GM13976 (cell line): ENCODE measurements at regions not wholly inside any gene's neighbourhood (a gene's known extent, or its start where the extent isn't known, plus 50 kb on each side); places are given as distances from the start of the nearest gene placed in this dataset.

Source experiments
- DNase-seq: peaks from one replicate; pipeline ENCODE4 v3.0.0; 2012; ENCODE audit warnings: low spot score
- in situ Hi-C: fragments of 300-500 bp; cut with MboI; formaldehyde crosslinking; loops from one replicate; pipeline ENCODE4 v1.12.0; 2022; ENCODE audit warnings: low sequenced_read_pairs, mixed read lengths, inconsistent platforms; ENCODE audit not compliant: unreplicated experiment
- TF ChIP-seq, protein P1 (sequence below): IDR thresholded peaks from 2 replicates; pipeline ENCODE4 v1.5.1; 2012; ENCODE audit warnings: borderline replicate concordance, mild to moderate bottlenecking; ENCODE audit not compliant: insufficient read depth; ENCODE audit errors: extremely low read depth, missing control alignments, control extremely low read depth

- TF ChIP-seq, protein P1, sequence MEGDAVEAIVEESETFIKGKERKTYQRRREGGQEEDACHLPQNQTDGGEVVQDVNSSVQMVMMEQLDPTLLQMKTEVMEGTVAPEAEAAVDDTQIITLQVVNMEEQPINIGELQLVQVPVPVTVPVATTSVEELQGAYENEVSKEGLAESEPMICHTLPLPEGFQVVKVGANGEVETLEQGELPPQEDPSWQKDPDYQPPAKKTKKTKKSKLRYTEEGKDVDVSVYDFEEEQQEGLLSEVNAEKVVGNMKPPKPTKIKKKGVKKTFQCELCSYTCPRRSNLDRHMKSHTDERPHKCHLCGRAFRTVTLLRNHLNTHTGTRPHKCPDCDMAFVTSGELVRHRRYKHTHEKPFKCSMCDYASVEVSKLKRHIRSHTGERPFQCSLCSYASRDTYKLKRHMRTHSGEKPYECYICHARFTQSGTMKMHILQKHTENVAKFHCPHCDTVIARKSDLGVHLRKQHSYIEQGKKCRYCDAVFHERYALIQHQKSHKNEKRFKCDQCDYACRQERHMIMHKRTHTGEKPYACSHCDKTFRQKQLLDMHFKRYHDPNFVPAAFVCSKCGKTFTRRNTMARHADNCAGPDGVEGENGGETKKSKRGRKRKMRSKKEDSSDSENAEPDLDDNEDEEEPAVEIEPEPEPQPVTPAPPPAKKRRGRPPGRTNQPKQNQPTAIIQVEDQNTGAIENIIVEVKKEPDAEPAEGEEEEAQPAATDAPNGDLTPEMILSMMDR = no peak
- DNase-seq = no peak
- in situ Hi-C loops = no loop called here
These were observed 349.3 kb downstream of the RBM26 start for GRCh38 chr13:79056706-79057105.

GRCh38 chr13:79051472-79051871 lies 354.6 kb downstream of the RBM26 start:
- in situ Hi-C loops = no loop called here
- TF ChIP-seq, protein P1 = no peak
- DNase-seq = no peak

DNA sequence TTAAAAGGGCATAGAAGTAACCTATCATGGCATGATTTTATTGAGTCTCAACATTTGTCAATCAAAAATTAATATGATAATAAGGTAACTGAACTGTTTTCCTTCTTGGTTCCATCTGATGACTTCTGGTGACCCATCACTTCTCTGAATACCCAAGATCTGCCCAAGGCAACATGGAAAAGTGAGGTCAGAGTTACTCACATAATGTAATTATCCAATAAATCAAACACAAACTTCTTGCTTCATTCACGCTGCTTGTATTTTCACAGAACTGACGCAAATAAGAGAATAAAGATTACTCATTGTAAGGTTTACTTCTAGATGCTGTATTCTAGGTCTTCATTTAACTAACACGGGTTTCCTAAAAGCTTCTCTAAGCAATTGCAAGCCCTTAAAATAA lies 361.6 kb downstream of the RBM26 start:
- TF ChIP-seq, protein P1 = no peak
- no peak for DNase-seq
- in situ Hi-C loops = no loop called here

DNA sequence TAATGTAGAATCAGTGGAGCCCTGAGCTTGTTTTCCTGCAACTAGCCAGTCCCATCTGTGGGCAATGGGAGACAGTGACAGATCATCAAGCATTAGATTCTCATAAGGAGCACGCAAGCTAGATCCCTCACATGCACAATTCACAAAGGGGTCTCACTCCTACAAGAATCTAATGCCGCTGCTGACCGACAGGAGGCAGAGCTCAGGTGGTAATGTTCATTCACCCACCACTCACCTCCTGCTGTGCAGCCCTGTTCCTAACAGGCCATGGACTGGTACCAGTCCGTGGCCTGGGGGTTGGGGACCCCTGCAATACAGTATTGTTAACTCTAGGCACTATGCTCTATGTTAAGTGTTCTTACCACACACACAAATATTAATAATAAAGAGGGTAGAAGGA lies 362.8 kb downstream of the RBM26 start:
- in situ Hi-C loops = no loop called here
- no peak for DNase-seq
- TF ChIP-seq, protein P1 = no peak

DNA sequence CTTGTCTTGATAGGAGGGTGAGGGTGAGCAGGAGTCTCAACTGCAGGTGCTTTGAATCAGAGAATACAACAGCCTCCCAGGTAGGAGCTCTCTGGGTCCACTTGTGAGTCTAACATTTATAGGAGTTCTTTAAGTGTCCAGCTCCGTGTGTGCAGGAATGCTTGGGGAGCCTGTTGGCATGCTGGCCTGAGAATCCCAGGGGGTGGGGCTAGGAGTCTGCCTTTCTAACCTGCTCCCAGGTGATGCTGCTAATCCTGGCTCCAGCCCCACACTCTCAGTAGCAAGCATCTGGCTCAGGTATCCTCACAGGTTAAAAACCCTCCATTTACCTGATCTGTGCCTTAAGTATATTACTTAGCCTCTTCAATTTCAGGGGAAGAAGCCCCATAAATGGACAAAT lies 368.9 kb downstream of the RBM26 start:
- in situ Hi-C loops = no loop called here
- no peak for DNase-seq
- TF ChIP-seq, protein P1 = no peak

DNA sequence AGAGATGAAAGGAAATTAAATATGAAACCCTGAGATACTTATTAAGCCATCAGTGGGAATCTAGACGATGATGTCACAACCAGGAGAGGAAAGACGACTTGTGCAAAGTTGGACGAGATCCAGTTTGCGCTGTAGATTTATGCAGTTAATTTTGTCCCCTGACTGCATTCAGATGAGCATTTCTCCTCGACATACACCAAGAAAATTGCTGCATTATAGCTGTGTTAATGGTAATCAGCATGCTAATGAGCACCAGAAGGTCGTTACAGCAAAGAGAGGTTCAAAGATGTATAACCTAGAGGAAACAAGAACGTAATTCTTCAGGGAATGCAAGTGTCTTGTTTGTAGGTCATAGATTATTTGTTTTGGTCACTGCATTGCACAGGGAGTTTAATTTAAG lies 371.7 kb downstream of the RBM26 start:
- DNase-seq = no peak
- TF ChIP-seq, protein P1 = no peak
- in situ Hi-C loops = no loop called here

DNA sequence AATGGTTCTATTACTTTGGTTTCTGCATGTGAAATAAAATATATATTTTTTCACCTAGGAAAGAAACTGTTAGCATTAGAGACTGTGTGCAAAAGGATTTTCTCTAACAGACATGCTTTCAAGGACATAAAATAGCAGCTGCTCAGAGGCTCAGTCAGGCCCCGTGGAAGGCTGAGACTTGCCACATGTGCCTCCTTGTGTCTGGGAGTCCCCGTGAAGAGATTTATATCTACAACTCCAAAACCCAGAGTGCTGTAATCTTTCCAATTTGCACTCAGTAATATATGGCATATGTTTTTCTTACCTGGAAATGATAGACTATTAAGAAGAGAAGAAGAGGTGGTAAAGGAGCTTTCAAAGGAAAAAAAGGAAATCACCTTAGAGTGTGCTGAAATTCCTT lies 371.6 kb upstream of the OBI1 start:
- no peak for DNase-seq
- TF ChIP-seq, protein P1 = no peak
- in situ Hi-C loops = no loop called here
